Natural killer cell (primary cell): ENCODE measurements at regions not wholly inside any gene's neighbourhood (a gene's known extent, or its start where the extent isn't known, plus 50 kb on each side); places are given as distances from the start of the nearest gene placed in this dataset.

Experiments
- ATAC-seq, 3 donors: fragments of 150-1000 bp in 2 of 3; fragments of 200-7000 bp in 1 of 3; cut with Tn5 transposase; 1 replicate in 1 of 3; 2 replicates in 2 of 3; pipeline ENCODE4 v1.10.0; 2021; ENCODE audit warnings: mild to moderate bottlenecking in 2 of 3, moderate library complexity in 2 of 3
- DNase-seq, 2 donors: peaks; one replicate each; pipeline versions ENCODE4 v3.0.0 to v3.0.0-alpha.2; 2013 to 2021; ENCODE audit warnings: mixed read lengths in 1 of 2
- H3K27ac ChIP-seq: one replicate; pipeline ENCODE4 v1.5.1; 2013; ENCODE audit warnings: mild to moderate bottlenecking, low read length
- H3K27me3 ChIP-seq: one replicate; pipeline ENCODE4 v1.6.1; 2013; ENCODE audit warnings: low read length; ENCODE audit not compliant: control insufficient read depth, insufficient read depth
- H3K36me3 ChIP-seq: one replicate; pipeline ENCODE4 v1.6.1; 2013; ENCODE audit warnings: low read length; ENCODE audit not compliant: control insufficient read depth, insufficient read depth
- H3K4me1 ChIP-seq: one replicate; pipeline ENCODE4 v1.6.1; 2013; ENCODE audit warnings: low read length; ENCODE audit not compliant: control insufficient read depth, insufficient read depth
- H3K4me3 ChIP-seq: one replicate; pipeline ENCODE4 v1.5.1; 2013; ENCODE audit warnings: low read length
- H3K9me3 ChIP-seq: one replicate; pipeline ENCODE4 v1.6.1; 2013; ENCODE audit warnings: low read length; ENCODE audit not compliant: control insufficient read depth, insufficient read depth
- H3K27ac Mint-ChIP-seq, 2 donors: one replicate each; pipeline ENCODE4 v1.8.0; 2022; ENCODE audit warnings: mild to moderate bottlenecking in 2 of 2, mixed read lengths in 2 of 2, moderate library complexity in 1 of 2
- H3K27me3 Mint-ChIP-seq, 2 donors: one replicate each; pipeline ENCODE4 v1.8.0; 2022; ENCODE audit warnings: low read depth in 2 of 2, mixed read lengths in 2 of 2
- H3K36me3 Mint-ChIP-seq: one replicate; pipeline ENCODE4 v1.8.0; 2022; ENCODE audit warnings: mixed read lengths
- H3K4me1 Mint-ChIP-seq, 2 donors: one replicate each; pipeline ENCODE4 v1.8.0; 2022; ENCODE audit warnings: mixed read lengths in 2 of 2
- H3K4me3 Mint-ChIP-seq: one replicate; pipeline ENCODE4 v1.8.0; 2022; ENCODE audit warnings: mild to moderate bottlenecking, moderate library complexity, mixed read lengths
- H3K9me3 Mint-ChIP-seq, 2 donors: one replicate each; pipeline ENCODE4 v1.8.0; 2022; ENCODE audit warnings: mixed read lengths in 2 of 2
- CTCF ChIP-seq: fragments of 200-600 bp; IDR thresholded peaks from one replicate; pipeline ENCODE4 v1.8.0; 2022; ENCODE audit warnings: antibody characterized with exemption
- WGBS: methylation state at CpG from one replicate; pipeline ENCODE4 v1.1.7; 2013; ENCODE audit warnings: missing lambda C conversion rate; ENCODE audit not compliant: insufficient coverage; 5-methylcytosine and 5-hydroxymethylcytosine counted together
- intact Hi-C: fragments of 100-400 bp; cut with micrococcal nuclease; formaldehyde crosslinking; loops from one replicate; pipeline ENCODE4 v1.14.2; 2022

- Mint-ChIP-seq H3K27me3 (no peaks in the 10 kb centered on the region), H3K4me1 (no peaks in the 10 kb centered on the region), H3K27ac (no peak overlapping the region), H3K9me3 (peaks cover 3 to 8% of the 10 kb centered on the region in 2 donors), H3K4me3 (no peak overlapping the region), H3K36me3 (no peaks in the 10 kb centered on the region)
- no peak for TF ChIP-seq CTCF
- ATAC-seq (no peak), DNase-seq (no peak)
- no peak overlapping the region for H3K4me3 ChIP-seq
- H3K9me3 ChIP-seq = peaks cover 15% of the 10 kb centered on the region
- no peak overlapping the region for H3K27ac ChIP-seq
- intact Hi-C loops = no loop called here
- no peaks in the 10 kb centered on the region for H3K4me1 ChIP-seq
- no peaks in the 10 kb centered on the region for H3K36me3 ChIP-seq
- no peaks in the 10 kb centered on the region for H3K27me3 ChIP-seq
- WGBS = 67% methylated on average over 1 of the region's 1 CpG
These were observed 716.0 kb downstream of the KCTD16 start for GRCh38 chr5:144886668-144887067.

GRCh38 chr5:144882739-144883283 lies 712.1 kb downstream of the KCTD16 start:
- intact Hi-C loops = no loop called here
- Histone ChIP-seq H3K4me1 (no peaks in the 10 kb centered on the region), H3K9me3 (no peaks in the 10 kb centered on the region), H3K4me3 (no peak overlapping the region), H3K27ac (no peak overlapping the region), H3K36me3 (no peaks in the 10 kb centered on the region), H3K27me3 (no peaks in the 10 kb centered on the region)
- Mint-ChIP-seq H3K36me3 (no peaks in the 10 kb centered on the region), H3K27me3 (no peaks in the 10 kb centered on the region), H3K27ac (no peak overlapping the region), H3K4me1 (no peaks in the 10 kb centered on the region), H3K9me3 (peaks cover 6 to 8% of the 10 kb centered on the region in 2 donors), H3K4me3 (no peak overlapping the region)
- TF ChIP-seq CTCF = no peak
- 100% methylated on average over 1 of the region's 3 CpGs for WGBS
- ATAC-seq (no peak), DNase-seq (no peak)

- H3K4me1 ChIP-seq = no peaks in the 10 kb centered on the region
- ATAC-seq (no peak), DNase-seq (no peak)
- Mint-ChIP-seq H3K9me3 (peaks cover 8 to 10% of the 10 kb centered on the region in 2 donors), H3K27me3 (no peaks in the 10 kb centered on the region), H3K4me3 (no peak overlapping the region), H3K36me3 (no peaks in the 10 kb centered on the region), H3K4me1 (no peaks in the 10 kb centered on the region), H3K27ac (no peak overlapping the region)
- TF ChIP-seq CTCF = no peak
- 100% methylated on average over 1 of the region's 2 CpGs for WGBS
- H3K4me3 ChIP-seq = no peak overlapping the region
- H3K9me3 ChIP-seq = no peaks in the 10 kb centered on the region
- no peaks in the 10 kb centered on the region for H3K36me3 ChIP-seq
- H3K27ac ChIP-seq = no peak overlapping the region
- H3K27me3 ChIP-seq = no peaks in the 10 kb centered on the region
- intact Hi-C loops = no loop called here
These were observed 709.8 kb downstream of the KCTD16 start for GRCh38 chr5:144880513-144880912.

- Histone ChIP-seq H3K27me3 (no peaks in the 10 kb centered on the region), H3K27ac (no peak overlapping the region), H3K4me1 (no peaks in the 10 kb centered on the region), H3K9me3 (no peaks in the 10 kb centered on the region), H3K4me3 (no peak overlapping the region), H3K36me3 (no peaks in the 10 kb centered on the region)
- Mint-ChIP-seq H3K4me1 (no peaks in the 10 kb centered on the region), H3K9me3 (peaks cover 21 to 27% of the 10 kb centered on the region in 2 donors), H3K4me3 (no peak overlapping the region), H3K36me3 (no peaks in the 10 kb centered on the region), H3K27me3 (no peaks in the 10 kb centered on the region), H3K27ac (no peak overlapping the region)
- no peak for TF ChIP-seq CTCF
- intact Hi-C loops = no loop called here
- ATAC-seq (no peak), DNase-seq (no peak)
These were observed 706.3 kb downstream of the KCTD16 start for GRCh38 chr5:144876990-144877389.
